SW 1271 (cell line): ENCODE measurements at regions not wholly inside any gene's neighbourhood (a gene's known extent, or its start where the extent isn't known, plus 50 kb on each side); places are given as distances from the start of the nearest gene placed in this dataset.
"Not testable (repeated sequence)": the region's sequence is repeated elsewhere in the genome, so short reads cannot be mapped to it uniquely, and the experiment has no call there.

Source experiments
- DNase-seq, 2 experiments: peaks; one replicate each; lab custom pipeline; 2025; lab: John Stamatoyannopoulos, UW

- no peak for DNase-seq
Observed at GRCh38 chr22:23500508-23501260, 79.4 kb downstream of the IGLL1 start.

DNA sequence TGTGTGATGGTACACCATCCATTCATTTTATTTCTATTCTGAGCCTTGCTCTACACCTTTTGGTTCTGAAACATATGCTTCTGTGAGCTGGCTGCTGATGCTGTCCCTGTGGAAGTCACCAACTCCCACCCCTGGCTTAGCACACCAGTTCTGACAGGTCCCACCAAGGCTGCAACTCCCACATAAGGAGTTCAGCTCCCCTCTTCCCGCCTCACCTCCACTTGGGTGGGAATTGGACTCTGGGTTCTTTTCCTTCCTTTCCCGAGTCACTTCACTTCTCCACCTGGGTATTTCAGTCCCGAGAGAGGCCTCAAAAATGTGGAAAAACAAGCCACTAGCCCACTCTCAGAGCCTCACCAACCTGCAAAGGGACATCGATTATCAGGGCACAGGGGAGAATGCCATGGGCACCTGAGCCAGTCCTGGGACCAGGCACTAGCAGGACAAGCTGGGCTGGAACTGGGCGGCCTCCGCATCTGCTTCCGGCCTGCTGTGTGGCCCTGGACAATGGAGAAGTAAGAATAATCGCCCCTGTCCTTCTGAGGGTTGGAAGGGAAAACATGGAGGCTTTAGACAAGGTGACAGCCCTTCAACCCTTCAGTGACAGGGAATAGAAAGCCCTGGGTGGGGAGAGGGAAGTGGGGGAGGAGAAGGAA, 80.1 kb downstream of the IGLL1 start:
- DNase-seq: no peak

- DNase-seq: no peak
Observed at GRCh38 chr22:23498811-23499798, 81.0 kb downstream of the IGLL1 start.

- not testable (repeated sequence) for DNase-seq
Observed at GRCh38 chr22:23497889-23498288, 82.2 kb downstream of the IGLL1 start.

GRCh38 chr22:23497016-23497885, 82.8 kb downstream of the IGLL1 start:
- no peak for DNase-seq

GRCh38 chr22:23496445-23496833, 83.7 kb downstream of the IGLL1 start:
- DNase-seq: no peak

DNA sequence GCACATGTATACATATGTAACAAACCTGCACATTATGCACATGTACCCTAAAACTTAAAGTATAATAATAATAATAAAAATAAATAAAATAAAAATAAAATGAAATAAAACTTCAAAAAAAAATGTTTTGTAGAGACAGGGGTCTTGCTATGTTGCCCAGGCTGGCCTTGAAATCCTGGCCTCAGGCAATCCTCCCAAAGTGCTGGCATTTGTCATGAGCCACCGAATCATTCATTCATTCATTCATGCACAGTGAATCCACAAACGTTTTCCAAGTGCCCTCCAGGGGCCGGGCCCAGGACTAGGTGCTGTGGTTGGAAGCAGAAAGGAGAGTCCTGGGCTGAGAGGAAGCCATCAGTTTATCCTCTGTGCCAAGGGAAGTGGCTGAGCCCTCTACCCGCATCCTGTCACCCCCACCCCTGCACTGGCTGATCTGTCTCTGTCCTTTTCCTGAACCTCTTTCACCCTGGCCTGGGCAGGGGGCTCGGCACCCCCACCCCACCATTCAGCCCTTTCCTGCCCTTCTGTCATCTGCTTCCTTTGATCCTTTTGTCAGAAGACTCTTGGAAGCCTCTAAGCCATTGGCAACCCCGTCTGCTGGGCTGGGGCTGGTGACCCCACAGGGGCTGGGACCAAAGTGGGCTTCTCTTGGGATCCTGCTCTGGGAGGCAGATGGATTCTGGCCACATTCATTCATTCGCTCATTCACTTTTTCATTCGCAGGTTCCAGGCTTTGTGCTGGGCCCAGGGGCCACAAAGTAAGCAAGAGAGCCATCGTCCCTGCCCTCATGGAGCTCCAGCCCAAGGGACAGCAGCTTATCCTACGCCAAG, 84.3 kb downstream of the IGLL1 start:
- DNase-seq: no peak

DNA sequence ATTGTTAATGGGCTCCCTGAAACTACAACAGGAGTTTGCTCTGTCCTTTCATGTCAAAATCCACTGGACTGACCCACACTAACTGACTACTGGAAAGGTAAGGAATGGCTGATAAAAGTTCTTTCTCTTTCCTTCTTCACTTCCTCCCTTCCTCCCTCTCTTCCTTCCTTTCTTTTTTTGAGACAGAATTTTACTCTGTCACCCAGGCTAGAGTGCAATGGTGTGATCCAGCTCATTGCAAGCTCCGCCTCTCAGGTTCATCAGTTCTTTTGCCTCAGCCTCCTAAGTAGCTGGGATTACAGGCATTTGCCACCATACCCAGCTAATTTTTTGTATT, 85.2 kb downstream of the IGLL1 start:
- no peak for DNase-seq

DNA sequence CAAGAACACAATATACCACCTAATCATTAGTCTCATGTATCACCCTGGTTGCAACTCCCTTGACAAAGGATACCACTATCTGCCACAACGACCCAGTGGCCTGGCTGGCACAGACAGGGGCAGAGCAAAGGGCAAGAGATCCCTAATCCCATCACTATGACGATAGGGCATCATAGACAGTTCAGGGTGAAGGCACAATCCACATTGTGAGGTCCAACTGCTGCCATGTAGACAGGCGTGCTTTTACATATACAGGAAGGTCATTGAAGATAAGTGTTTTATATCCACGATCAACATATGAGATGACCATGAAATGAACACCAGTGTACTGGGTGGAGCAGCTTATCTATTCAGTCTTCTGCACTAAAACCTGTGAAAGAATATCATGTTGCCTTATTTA, 94.6 kb downstream of the IGLL1 start:
- DNase-seq: no peak

DNA sequence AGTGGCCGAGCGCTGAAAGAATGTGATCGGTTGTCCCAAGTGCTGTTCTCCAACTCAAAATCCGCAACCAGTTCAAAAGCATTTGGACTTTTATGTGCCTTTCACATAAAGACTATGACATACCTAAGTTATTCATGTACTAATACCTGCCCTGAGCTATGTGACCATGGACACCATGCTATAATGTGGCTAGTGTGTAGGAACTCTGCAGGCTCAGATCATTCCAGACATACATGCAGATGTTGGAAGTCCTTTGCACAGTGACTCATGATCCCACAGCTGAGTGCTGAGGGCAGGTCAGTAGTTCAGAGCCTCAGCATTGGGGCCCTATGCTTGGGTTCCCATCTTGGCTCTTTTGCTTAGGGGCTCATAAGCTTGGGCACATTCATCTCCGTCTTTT, 95.4 kb downstream of the IGLL1 start:
- no peak for DNase-seq

DNA sequence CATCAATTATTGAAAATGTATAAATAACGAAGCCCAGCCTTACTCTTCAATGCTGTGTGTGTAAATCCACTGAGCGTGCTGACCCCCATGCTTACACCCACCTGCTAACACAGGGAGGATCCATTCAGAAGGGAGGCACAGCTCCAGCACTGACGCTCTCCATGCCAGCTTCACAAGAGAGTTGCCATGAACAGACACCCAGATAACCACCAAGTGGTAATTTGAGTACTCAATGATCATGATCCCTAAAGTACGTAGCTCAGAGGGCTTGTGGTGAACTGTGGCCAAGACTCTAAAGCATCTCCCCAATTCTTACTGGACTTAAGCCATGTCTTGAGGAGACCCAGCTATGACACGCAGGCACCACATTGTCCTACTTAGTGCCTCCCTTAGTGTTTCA, 98.7 kb downstream of the IGLL1 start:
- DNase-seq: no peak

DNA sequence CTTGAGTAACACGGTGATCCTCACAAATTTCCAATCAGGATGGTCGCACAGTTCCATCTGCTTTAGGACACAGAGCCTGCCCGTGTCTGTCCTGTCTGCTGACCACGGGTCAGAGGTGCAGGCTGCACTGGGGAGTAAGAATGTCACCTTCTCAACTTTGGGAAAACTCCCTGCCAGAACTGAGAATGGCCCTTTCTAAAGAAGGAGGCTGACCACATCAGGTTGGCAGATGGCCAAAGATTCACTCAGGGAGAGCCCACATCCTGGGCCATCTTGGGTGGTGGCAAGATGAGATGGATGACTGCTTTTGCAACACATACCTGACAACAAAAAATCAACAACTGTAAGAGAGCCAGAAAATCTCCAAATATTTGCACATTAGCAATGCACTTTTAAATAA, 101.9 kb downstream of the IGLL1 start:
- no peak for DNase-seq

- not testable (repeated sequence) for DNase-seq
Observed at GRCh38 chr22:23474531-23474930, 105.6 kb downstream of the IGLL1 start.

- DNase-seq: no peak
Observed at GRCh38 chr22:23473901-23474300, 106.2 kb downstream of the IGLL1 start.

DNA sequence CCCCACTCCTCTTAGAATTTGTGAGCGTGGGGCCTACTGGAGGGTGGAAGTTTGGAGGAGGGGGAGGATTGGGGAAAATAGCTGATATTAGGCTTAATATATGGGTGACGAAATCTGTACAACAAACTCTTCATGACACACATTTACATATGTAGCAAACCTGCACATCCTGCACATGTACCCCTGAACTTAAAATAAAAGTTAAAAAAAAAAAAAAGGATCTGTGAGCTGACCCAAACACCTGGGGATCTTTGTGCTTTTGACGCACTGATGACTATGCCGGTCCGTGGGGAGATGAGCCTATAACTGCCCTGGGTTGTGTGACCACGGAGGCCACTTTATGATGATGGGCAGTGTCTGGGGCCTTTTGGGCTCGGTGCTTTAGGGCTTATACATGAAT, 107.7 kb downstream of the IGLL1 start:
- not testable (repeated sequence) for DNase-seq

DNA sequence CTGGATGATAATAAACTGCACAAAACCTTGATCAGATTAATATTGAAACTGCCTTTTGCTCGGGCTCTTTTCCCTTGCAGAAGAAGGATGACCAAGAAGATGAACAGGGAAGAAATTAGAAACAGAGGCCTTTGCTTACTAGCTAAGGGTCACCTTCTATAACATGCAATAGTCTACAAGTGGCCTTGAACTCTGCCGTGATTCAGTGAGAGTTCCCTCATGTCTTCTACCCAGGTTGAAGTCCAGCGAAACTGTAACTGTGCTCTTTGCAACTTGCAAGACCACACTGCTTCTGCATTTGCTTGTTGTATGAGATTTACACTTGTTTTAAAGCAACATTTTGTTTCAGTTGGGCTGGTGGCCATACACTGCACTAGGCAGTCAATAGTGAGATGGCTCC, 108.4 kb downstream of the IGLL1 start:
- no peak for DNase-seq

DNA sequence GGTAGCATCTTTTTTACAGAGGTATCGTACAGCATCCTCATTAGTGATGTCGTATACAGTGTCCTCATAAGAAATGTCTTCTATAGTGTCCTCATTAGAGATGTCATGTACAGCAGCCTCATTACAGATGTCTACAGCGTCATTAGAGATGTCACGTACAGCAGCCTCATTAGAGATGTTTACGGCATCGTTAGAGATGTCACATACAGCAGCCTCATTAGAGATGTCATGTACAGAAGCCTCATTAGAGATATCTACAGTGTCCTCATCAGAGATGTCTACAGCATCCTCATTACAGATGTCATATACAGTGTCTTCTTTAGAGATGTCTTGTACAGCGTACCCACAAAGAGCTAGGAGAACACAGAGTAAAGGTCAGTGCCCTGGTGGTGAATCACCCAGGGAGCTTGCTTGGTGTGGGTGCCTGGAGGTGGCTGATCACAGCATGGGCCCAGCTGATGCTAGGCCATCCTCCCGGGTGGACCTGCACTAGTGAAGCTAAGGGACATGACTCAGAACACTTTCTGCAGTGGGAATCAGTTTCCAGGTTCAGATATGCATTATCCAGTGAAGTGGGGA, 109.2 kb downstream of the IGLL1 start:
- DNase-seq: no peak

DNA sequence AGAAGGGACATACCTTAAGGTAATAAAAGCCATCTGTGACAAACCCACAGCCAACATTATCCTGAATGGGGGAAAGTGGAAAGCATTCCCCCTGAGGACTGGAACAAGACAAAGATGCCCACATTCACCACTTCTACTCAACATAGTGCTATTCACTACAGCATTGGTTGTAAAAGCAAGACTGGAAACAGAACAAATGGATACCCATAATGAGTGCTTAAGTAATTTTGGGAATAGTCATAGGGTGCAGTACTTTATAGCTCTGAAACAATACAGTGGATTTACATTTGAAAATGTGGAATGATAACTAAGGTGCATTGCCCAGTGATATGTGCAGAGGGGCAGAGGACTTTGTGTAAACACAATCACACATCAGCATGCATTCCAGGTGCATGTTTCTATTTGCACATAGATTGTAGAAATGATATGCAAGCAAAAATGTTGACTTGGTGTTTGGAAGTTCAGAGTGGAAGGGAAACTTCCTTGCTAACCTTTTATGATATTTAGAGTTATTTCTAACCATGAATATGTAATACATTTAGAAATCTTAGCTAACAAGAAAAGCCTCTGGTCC, 112.3 kb downstream of the IGLL1 start:
- no peak for DNase-seq

DNA sequence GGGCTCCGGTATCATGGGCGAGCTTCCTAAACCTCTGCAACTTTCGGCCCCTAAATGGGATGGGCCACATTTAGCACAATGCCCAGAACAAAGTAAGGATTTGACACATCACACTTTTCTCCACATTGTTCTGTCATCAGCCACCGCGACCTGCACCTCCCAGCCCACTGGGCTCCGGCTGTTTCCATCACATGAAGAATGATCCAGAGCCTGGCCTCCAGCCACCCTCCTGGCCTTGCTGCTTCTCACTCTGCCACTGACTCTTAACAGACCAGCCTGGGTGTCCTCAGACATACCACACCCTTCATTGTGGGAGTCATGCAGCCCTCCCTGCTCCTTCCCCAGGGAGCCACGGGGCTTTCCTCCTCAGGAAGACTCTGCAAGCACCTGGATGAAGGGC, 113.7 kb downstream of the IGLL1 start:
- no peak for DNase-seq

DNA sequence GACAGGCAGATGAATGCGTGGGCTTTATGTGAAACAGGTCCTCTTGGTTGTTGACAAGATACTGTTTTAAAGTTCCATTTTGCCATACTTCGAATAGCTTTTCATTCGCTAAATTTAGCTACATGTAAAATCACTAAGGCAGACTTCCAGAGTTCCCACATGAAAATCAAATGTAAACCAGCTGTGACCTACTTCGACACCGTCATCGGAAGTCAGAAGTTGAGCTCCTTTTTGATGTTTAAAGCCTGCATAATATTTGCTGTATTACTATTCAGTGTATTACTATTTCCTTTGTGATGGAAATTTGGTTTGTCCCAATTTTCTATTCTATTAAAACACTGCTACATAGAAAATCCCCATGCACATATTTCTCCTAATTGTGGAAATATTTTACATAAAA, 115.3 kb downstream of the IGLL1 start:
- not testable (repeated sequence) for DNase-seq
